Fibroblast of lung (primary cell): ENCODE measurements at regions not wholly inside any gene's neighbourhood (a gene's known extent, or its start where the extent isn't known, plus 50 kb on each side); places are given as distances from the start of the nearest gene placed in this dataset.
A peak's percentile ranks its signal among the peaks of the same experiment; 100 is the strongest.

Experiments
- DNase-seq, 2 donors: peaks; one replicate each; pipeline versions ENCODE4 v3.0.0 to v3.0.0-alpha.2; 2010; ENCODE audit warnings: low read depth in 2 of 2
- H2AFZ ChIP-seq: 2 replicates; pipeline ENCODE4 v1.5.1; 2012; ENCODE audit warnings: low read length, control low read depth, inconsistent platforms
- H3K27ac ChIP-seq: 2 replicates; pipeline ENCODE4 v1.5.1; 2011; ENCODE audit warnings: low read length, control low read depth; ENCODE audit not compliant: insufficient read depth
- H3K27me3 ChIP-seq: 2 replicates; pipeline ENCODE4 v1.5.1; 2011; ENCODE audit warnings: mild to moderate bottlenecking, low read length; ENCODE audit not compliant: control insufficient read depth, insufficient read depth
- H3K36me3 ChIP-seq: 2 replicates; pipeline ENCODE4 v1.5.1; 2011; ENCODE audit warnings: low read length; ENCODE audit not compliant: control insufficient read depth, insufficient read depth
- H3K4me1 ChIP-seq: 2 replicates; pipeline ENCODE4 v1.5.1; 2011; ENCODE audit warnings: low read length; ENCODE audit not compliant: control insufficient read depth, insufficient read depth; ENCODE audit errors: extremely low read depth
- H3K4me2 ChIP-seq: 2 replicates; pipeline ENCODE4 v1.5.1; 2011; ENCODE audit warnings: low read length, control low read depth; ENCODE audit not compliant: insufficient read depth; ENCODE audit errors: extremely low read depth
- H3K4me3 ChIP-seq, 4 experiments: fragments of 200-600 bp in 1 of 4; sonication (generic) in 1 of 4; replicated peaks in 1 of 4; 2 replicates each; pipeline ENCODE4 v1.5.1; 2011 to 2016; ENCODE audit warnings: low read length in 4 of 4, low read depth in 3 of 4, mild to moderate bottlenecking in 3 of 4, control low read depth in 2 of 4, inconsistent platforms in 1 of 4, mixed read lengths in 1 of 4; ENCODE audit not compliant: insufficient read depth in 1 of 4; ENCODE audit errors: control extremely low read depth in 1 of 4
- H3K79me2 ChIP-seq: 2 replicates; pipeline ENCODE4 v1.5.1; 2012; ENCODE audit warnings: mild to moderate bottlenecking, low read length, inconsistent platforms; ENCODE audit not compliant: control insufficient read depth, insufficient read depth
- H3K9ac ChIP-seq: 2 replicates; pipeline ENCODE4 v1.5.1; 2011; ENCODE audit warnings: mild to moderate bottlenecking, low read length, control low read depth; ENCODE audit not compliant: insufficient read depth
- H3K9me3 ChIP-seq: 2 replicates; pipeline ENCODE4 v1.5.1; 2012; ENCODE audit warnings: low read depth, low read length; ENCODE audit not compliant: control insufficient read depth, insufficient read depth
- H4K20me1 ChIP-seq: 2 replicates; pipeline ENCODE4 v1.5.1; 2011; ENCODE audit warnings: low read length; ENCODE audit not compliant: control insufficient read depth, insufficient read depth; ENCODE audit errors: extremely low read depth
- CTCF ChIP-seq, 2 donors: IDR thresholded peaks in 1 of 2; conservative IDR thresholded peaks in 1 of 2; 1 replicate in 1 of 2; 2 replicates in 1 of 2; pipeline ENCODE4 v1.5.1; 2011 to 2012; ENCODE audit warnings: low read length in 2 of 2, control low read depth in 1 of 2, inconsistent platforms in 1 of 2, low read depth in 1 of 2, mild to moderate bottlenecking in 1 of 2
- EZH2 ChIP-seq: IDR thresholded peaks from 2 replicates; pipeline ENCODE4 v1.5.1; 2012; ENCODE audit warnings: low read length, control low read depth, mild to moderate bottlenecking; ENCODE audit errors: missing control alignments

- TF ChIP-seq CTCF (conservative IDR thresholded peaks at IDR 0.05 in 1 of 2, IDR thresholded peaks at IDR 0.05 in 1 of 2; ENCODE audit: low read depth in 1 of 2, low read length in 2 of 2) (no peak), EZH2 (no peak)
- H4K20me1 ChIP-seq: no peaks in the 10 kb centered on the region
- no peak overlapping the region for H3K4me2 ChIP-seq
- no peaks in the 10 kb centered on the region for H3K9me3 ChIP-seq
- H2AFZ ChIP-seq: no peak overlapping the region
- H3K27me3 ChIP-seq: no peaks in the 10 kb centered on the region
- H3K27ac ChIP-seq: no peak overlapping the region
- no peak for DNase-seq
- H3K4me3 ChIP-seq: no peak overlapping the region
- peaks cover 3% of the 10 kb centered on the region for H3K4me1 ChIP-seq
- no peaks in the 10 kb centered on the region for H3K36me3 ChIP-seq
- no peak overlapping the region for H3K9ac ChIP-seq
- no peaks in the 10 kb centered on the region for H3K79me2 ChIP-seq
Measured at GRCh38 chr5:122258840-122259239, 53.2 kb upstream of the SNCAIP start.

- no peaks in the 10 kb centered on the region for H3K36me3 ChIP-seq
- H3K4me2 ChIP-seq: no peak overlapping the region
- H3K79me2 ChIP-seq: no peaks in the 10 kb centered on the region
- no peaks in the 10 kb centered on the region for H3K9me3 ChIP-seq
- no peak overlapping the region for H2AFZ ChIP-seq
- TF ChIP-seq EZH2: no peak
- TF ChIP-seq CTCF (conservative IDR thresholded peaks at IDR 0.05 in 1 of 2, IDR thresholded peaks at IDR 0.05 in 1 of 2; ENCODE audit: low read depth in 1 of 2, low read length in 2 of 2): no peak
- no peak overlapping the region for H3K9ac ChIP-seq
- peaks cover 3% of the 10 kb centered on the region for H3K4me1 ChIP-seq
- H3K27ac ChIP-seq: no peak overlapping the region
- no peaks in the 10 kb centered on the region for H3K27me3 ChIP-seq
- H4K20me1 ChIP-seq: no peaks in the 10 kb centered on the region
- peak; percentile 51 to 86 for DNase-seq
- no peak overlapping the region for H3K4me3 ChIP-seq
Measured at GRCh38 chr5:122259995-122260394, 52.0 kb upstream of the SNCAIP start.

GRCh38 chr5:122262103-122262502 is 49.9 kb upstream of the SNCAIP start:
- no peak for TF ChIP-seq EZH2
- TF ChIP-seq CTCF (conservative IDR thresholded peaks at IDR 0.05 in 1 of 2, IDR thresholded peaks at IDR 0.05 in 1 of 2; ENCODE audit: low read depth in 1 of 2, low read length in 2 of 2): no peak
- Histone ChIP-seq H3K79me2 (no peaks in the 10 kb centered on the region), H3K4me3 (no peak overlapping the region), H2AFZ (no peak overlapping the region), H3K9me3 (no peaks in the 10 kb centered on the region), H3K27me3 (no peaks in the 10 kb centered on the region), H3K27ac (no peak overlapping the region), H3K9ac (no peak overlapping the region), H3K4me1 (peaks cover 3% of the 10 kb centered on the region), H3K4me2 (no peak overlapping the region), H4K20me1 (no peaks in the 10 kb centered on the region), H3K36me3 (no peaks in the 10 kb centered on the region)
- peak in 1 of 2 donors; percentile 28 for DNase-seq
